ENCODE measurements at regions not wholly inside any gene's neighbourhood (a gene's known extent, or its start where the extent isn't known, plus 50 kb on each side); places are given as distances from the start of the nearest gene placed in this dataset.

DNA sequence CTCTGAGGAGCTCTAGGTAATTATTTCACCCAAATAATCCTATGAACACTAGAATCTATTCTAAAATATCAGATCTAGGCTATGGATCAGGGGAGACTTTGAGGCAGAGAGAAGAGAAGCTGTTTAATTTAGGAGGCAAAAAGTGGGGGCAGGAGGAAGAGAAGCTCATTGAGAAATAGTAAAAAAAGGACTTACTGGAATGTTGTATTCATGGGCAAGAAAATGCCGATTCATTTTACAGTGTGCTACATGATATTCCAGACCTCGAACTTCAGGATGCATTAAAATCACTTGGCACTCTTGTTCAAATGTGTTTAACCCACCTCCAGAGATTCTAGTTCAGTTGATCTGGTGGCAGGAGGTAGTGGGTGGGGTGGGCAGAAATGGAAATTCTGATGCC, 109.5 kb upstream of the ITGB1 start:
- H3K27me3 ChIP-seq: no peaks in the 10 kb centered on the region
- H3K9me3 ChIP-seq: no peaks in the 10 kb centered on the region
- DNase-seq (ENCODE audit: extremely low spot score in 2 of 2): no peak
- no peak overlapping the region for H3K27ac ChIP-seq
- intact Hi-C loops (cut with DNase I): no loop called here
- H3K4me3 ChIP-seq: no peak overlapping the region
- TF ChIP-seq CTCF (IDR thresholded peaks at IDR 0.05) (no peak), POLR2A (IDR thresholded peaks at IDR 0.05) (no peak), POLR2AphosphoS5 (IDR thresholded peaks at IDR 0.05; ENCODE audit: insufficient read depth in 1 of 2, low read depth in 1 of 2) (no peak)
- no peaks in the 10 kb centered on the region for H3K4me1 ChIP-seq
- H3K36me3 ChIP-seq: no peaks in the 10 kb centered on the region

GRCh38 chr10:33066558-33067236, 108.7 kb upstream of the ITGB1 start:
- H3K4me1 ChIP-seq: no peaks in the 10 kb centered on the region
- no peaks in the 10 kb centered on the region for H3K9me3 ChIP-seq
- DNase-seq (ENCODE audit: extremely low spot score in 2 of 2): no peak
- no peak overlapping the region for H3K4me3 ChIP-seq
- H3K36me3 ChIP-seq: no peaks in the 10 kb centered on the region
- H3K27me3 ChIP-seq: no peaks in the 10 kb centered on the region
- no peak overlapping the region for H3K27ac ChIP-seq
- intact Hi-C loops (cut with DNase I): no loop called here
- TF ChIP-seq CTCF (IDR thresholded peaks at IDR 0.05) (no peak), POLR2A (IDR thresholded peaks at IDR 0.05) (no peak), POLR2AphosphoS5 (IDR thresholded peaks at IDR 0.05; ENCODE audit: insufficient read depth in 1 of 2, low read depth in 1 of 2) (no peak)

DNA sequence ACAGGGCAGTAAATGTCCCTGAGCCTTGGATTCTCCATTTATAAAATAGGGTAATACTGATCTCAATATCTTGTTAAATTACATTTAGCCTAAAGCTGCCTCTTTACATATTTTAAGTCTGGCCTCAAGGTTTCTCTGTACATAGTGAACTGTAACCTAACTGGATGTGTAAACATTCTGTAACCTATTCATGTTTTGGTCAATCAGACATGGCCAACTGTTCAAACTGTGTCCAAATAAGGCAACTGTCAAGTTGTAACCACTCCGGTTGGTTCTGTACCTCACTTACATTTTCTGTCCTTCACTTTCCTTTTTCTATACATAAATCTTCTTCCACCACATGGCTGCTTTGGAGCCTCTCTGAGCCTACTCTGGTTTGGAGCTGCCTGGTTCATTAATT, 107.1 kb upstream of the ITGB1 start:
- Histone ChIP-seq H3K9me3 (no peaks in the 10 kb centered on the region), H3K4me1 (no peaks in the 10 kb centered on the region), H3K27me3 (no peaks in the 10 kb centered on the region), H3K4me3 (no peak overlapping the region), H3K27ac (no peak overlapping the region), H3K36me3 (no peaks in the 10 kb centered on the region)
- intact Hi-C loops (cut with DNase I): no loop called here
- no peak for TF ChIP-seq CTCF (IDR thresholded peaks at IDR 0.05)
- no peak for TF ChIP-seq POLR2A (IDR thresholded peaks at IDR 0.05)
- TF ChIP-seq POLR2AphosphoS5 (IDR thresholded peaks at IDR 0.05; ENCODE audit: insufficient read depth in 1 of 2, low read depth in 1 of 2): no peak
- no peak for DNase-seq (ENCODE audit: extremely low spot score in 2 of 2)

DNA sequence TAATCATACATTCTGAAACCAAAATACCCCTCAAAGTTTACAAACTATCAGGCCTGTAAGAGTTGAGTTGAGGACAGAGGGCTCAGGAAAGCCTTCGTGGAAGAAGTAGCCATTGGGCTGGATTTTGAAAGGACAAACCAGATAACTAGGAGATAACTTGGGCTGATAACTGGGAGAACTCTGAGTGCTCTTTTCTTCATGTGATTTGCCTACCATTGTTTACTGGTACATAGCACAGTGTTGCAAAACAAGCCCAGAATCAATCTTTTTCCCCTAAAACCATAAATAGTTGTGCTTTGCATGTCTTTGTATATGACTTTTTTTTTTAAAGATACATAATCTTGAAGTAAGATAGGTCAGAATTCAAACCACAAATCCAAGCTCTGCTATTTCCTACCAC, 106.7 kb upstream of the ITGB1 start:
- Histone ChIP-seq H3K36me3 (no peaks in the 10 kb centered on the region), H3K4me3 (no peak overlapping the region), H3K27ac (no peak overlapping the region), H3K4me1 (no peaks in the 10 kb centered on the region), H3K27me3 (no peaks in the 10 kb centered on the region), H3K9me3 (no peaks in the 10 kb centered on the region)
- intact Hi-C loops (cut with DNase I): no loop called here
- no peak for DNase-seq (ENCODE audit: extremely low spot score in 2 of 2)
- no peak for TF ChIP-seq CTCF (IDR thresholded peaks at IDR 0.05)
- TF ChIP-seq POLR2AphosphoS5 (IDR thresholded peaks at IDR 0.05; ENCODE audit: insufficient read depth in 1 of 2, low read depth in 1 of 2): no peak
- TF ChIP-seq POLR2A (IDR thresholded peaks at IDR 0.05): no peak

GRCh38 chr10:33057620-33058019, 99.6 kb upstream of the ITGB1 start:
- H3K4me3 ChIP-seq: no peak overlapping the region
- TF ChIP-seq POLR2AphosphoS5 (IDR thresholded peaks at IDR 0.05; ENCODE audit: insufficient read depth in 1 of 2, low read depth in 1 of 2) (no peak), CTCF (IDR thresholded peaks at IDR 0.05) (no peak), POLR2A (IDR thresholded peaks at IDR 0.05) (no peak)
- DNase-seq (ENCODE audit: extremely low spot score in 2 of 2): no peak
- no peak overlapping the region for H3K27ac ChIP-seq
- H3K36me3 ChIP-seq: no peaks in the 10 kb centered on the region
- no peaks in the 10 kb centered on the region for H3K4me1 ChIP-seq
- H3K27me3 ChIP-seq: no peaks in the 10 kb centered on the region
- intact Hi-C loops (cut with DNase I): no loop called here
- H3K9me3 ChIP-seq: no peaks in the 10 kb centered on the region

Measured in vagina (tissue), 2 donors.